Nephron progenitor cell (in vitro differentiated cells): ENCODE measurements at regions not wholly inside any gene's neighbourhood (a gene's known extent, or its start where the extent isn't known, plus 50 kb on each side); places are given as distances from the start of the nearest gene placed in this dataset.
A peak's percentile ranks its signal among the peaks of the same experiment; 100 is the strongest.
"Not testable (repeated sequence)": the region's sequence is repeated elsewhere in the genome, so short reads cannot be mapped to it uniquely, and the experiment has no call there.

ENCODE experiments used
- DNase-seq: peaks from one replicate; pipeline ENCODE4 v3.0.0; 2021
- H3K27ac Mint-ChIP-seq: 2 replicates; pipeline ENCODE4 v1.8.0; 2021; ENCODE audit warnings: mild to moderate bottlenecking, moderate library complexity, mixed read lengths
- H3K27me3 Mint-ChIP-seq: 2 replicates; pipeline ENCODE4 v1.8.0; 2021; ENCODE audit warnings: mild to moderate bottlenecking, low read depth, mixed read lengths; ENCODE audit not compliant: poor library complexity
- H3K36me3 Mint-ChIP-seq: 2 replicates; pipeline ENCODE4 v1.8.0; 2021; ENCODE audit warnings: low read depth, mixed read lengths
- H3K4me1 Mint-ChIP-seq: 2 replicates; pipeline ENCODE4 v1.8.0; 2021; ENCODE audit warnings: mixed read lengths
- H3K4me3 Mint-ChIP-seq: 2 replicates; pipeline ENCODE4 v1.8.0; 2021; ENCODE audit warnings: mild to moderate bottlenecking, moderate library complexity, mixed read lengths
- H3K9me3 Mint-ChIP-seq: 2 replicates; pipeline ENCODE4 v1.8.0; 2021; ENCODE audit warnings: mild to moderate bottlenecking, moderate library complexity, mixed read lengths
- CTCF ChIP-seq: fragments of 200-600 bp; sonication (generic); IDR thresholded peaks from 2 replicates; pipeline ENCODE4 v1.5.0; 2021; ENCODE audit warnings: antibody characterized with exemption

- H3K4me3 Mint-ChIP-seq: no peak overlapping the region
- H3K27ac Mint-ChIP-seq: no peak overlapping the region
- no peaks in the 10 kb centered on the region for H3K36me3 Mint-ChIP-seq
- TF ChIP-seq CTCF: no peak
- H3K9me3 Mint-ChIP-seq: peaks cover 5% of the 10 kb centered on the region
- DNase-seq: no peak
- peaks cover 47% of the 10 kb centered on the region for H3K4me1 Mint-ChIP-seq
- H3K27me3 Mint-ChIP-seq: peaks cover 12% of the 10 kb centered on the region
Observed at GRCh38 chr17:5929721-5930120, 140.5 kb upstream of the WSCD1 start.

- DNase-seq, H3K36me3 Mint-ChIP-seq, H3K9me3 Mint-ChIP-seq, H3K4me3 Mint-ChIP-seq, H3K27me3 Mint-ChIP-seq, H3K27ac Mint-ChIP-seq: not testable (repeated sequence)
- H3K4me1 Mint-ChIP-seq: peaks cover 51% of the 10 kb centered on the region
Observed at GRCh38 chr17:5930555-5930954, 139.6 kb upstream of the WSCD1 start.

DNA sequence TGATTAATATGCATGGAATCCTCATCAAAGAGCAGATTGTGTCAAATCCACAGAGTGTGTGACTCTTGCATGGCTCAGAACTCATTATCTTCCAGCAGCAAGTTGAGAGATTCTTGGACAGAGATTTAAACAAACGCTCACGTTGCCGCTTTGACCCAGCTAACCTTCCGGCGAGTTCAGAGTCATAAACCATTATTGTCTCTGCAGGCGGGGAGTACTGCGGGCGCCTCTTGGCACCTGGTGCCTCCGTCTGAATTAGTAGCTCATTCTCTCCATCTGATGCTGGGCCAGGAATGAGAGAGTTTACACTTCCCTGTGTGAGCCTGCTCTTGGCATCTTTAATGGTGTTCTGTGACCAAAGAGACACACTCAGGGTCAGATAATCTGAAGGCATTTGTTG, 138.6 kb upstream of the WSCD1 start:
- H3K27me3 Mint-ChIP-seq: peaks cover 7% of the 10 kb centered on the region
- H3K4me3 Mint-ChIP-seq: peak overlapping the region; percentile 15
- H3K4me1 Mint-ChIP-seq: peaks cover 53% of the 10 kb centered on the region
- no peak for TF ChIP-seq CTCF
- peak overlapping the region; percentile 77 for H3K27ac Mint-ChIP-seq
- peaks cover 10% of the 10 kb centered on the region for H3K9me3 Mint-ChIP-seq
- DNase-seq: peak; percentile 50
- no peaks in the 10 kb centered on the region for H3K36me3 Mint-ChIP-seq

GRCh38 chr17:5933430-5933829, 136.7 kb upstream of the WSCD1 start:
- DNase-seq: no peak
- H3K4me3 Mint-ChIP-seq: no peak overlapping the region
- no peak for TF ChIP-seq CTCF
- H3K9me3 Mint-ChIP-seq: peaks cover 10% of the 10 kb centered on the region
- peaks cover 7% of the 10 kb centered on the region for H3K27me3 Mint-ChIP-seq
- peaks cover 45% of the 10 kb centered on the region for H3K4me1 Mint-ChIP-seq
- H3K27ac Mint-ChIP-seq: no peak overlapping the region
- H3K36me3 Mint-ChIP-seq: no peaks in the 10 kb centered on the region

- no peak for TF ChIP-seq CTCF
- Mint-ChIP-seq H3K27ac (no peak overlapping the region), H3K4me1 (peaks cover 21% of the 10 kb centered on the region), H3K4me3 (no peak overlapping the region), H3K9me3 (peaks cover 14% of the 10 kb centered on the region), H3K27me3 (peaks cover 15% of the 10 kb centered on the region), H3K36me3 (peaks cover under 1% of the 10 kb centered on the region)
- DNase-seq: no peak
Observed at GRCh38 chr17:5941258-5941657, 128.9 kb upstream of the WSCD1 start.

DNA sequence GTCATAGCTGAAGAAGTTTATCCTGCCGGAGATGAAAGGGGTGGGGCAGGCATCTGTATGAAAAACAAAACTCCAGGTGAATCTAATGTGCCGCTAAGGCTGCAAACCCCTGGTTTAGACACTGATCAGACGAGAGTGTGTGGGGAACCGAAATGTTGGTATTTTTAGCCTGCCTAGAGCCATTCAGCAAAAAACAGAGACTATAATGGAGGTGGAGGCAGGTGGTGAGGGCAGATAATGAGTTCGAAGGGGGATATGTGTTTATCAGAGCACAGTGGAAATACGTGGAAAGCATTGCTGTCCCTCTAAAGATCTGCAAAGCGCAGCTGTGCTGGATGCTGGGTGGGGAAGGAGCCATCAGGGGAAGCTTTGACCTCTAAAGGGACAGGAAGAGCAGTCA, 127.5 kb upstream of the WSCD1 start:
- Mint-ChIP-seq H3K36me3 (peaks cover 5% of the 10 kb centered on the region), H3K4me1 (peaks cover 21% of the 10 kb centered on the region), H3K27ac (peak overlapping the region; percentile 55), H3K4me3 (no peak overlapping the region), H3K27me3 (peaks cover 12% of the 10 kb centered on the region), H3K9me3 (peaks cover 19% of the 10 kb centered on the region)
- no peak for DNase-seq
- no peak for TF ChIP-seq CTCF
